HepG2 (cell line): ENCODE measurements at regions not wholly inside any gene's neighbourhood (a gene's known extent, or its start where the extent isn't known, plus 50 kb on each side); places are given as distances from the start of the nearest gene placed in this dataset.

Experiments
- CC2D1A ChIP-seq: sonication (generic); formaldehyde crosslinking; IDR thresholded peaks from 2 replicates; pipeline ENCODE4 v1.8.1; 2023; ENCODE audit warnings: mild to moderate bottlenecking, missing genetic modification reagents
- CREB1 ChIP-seq, 2 experiments: fragments of 450-650 bp in 1 of 2; IDR thresholded peaks; 2 replicates each; pipeline ENCODE4 v1.6.1; 2016 to 2017; ENCODE audit warnings: control low read depth in 1 of 2, mild to moderate bottlenecking in 1 of 2, missing compliant biosample characterization in 1 of 2, missing genetic modification characterization in 1 of 2
- CREBL2 ChIP-seq: sonication (generic); formaldehyde crosslinking; IDR thresholded peaks from 2 replicates; pipeline ENCODE4 v1.8.1; 2023; ENCODE audit warnings: missing genetic modification reagents, mild to moderate bottlenecking, borderline replicate concordance
- CTCF ChIP-seq: sonication (generic); formaldehyde crosslinking; IDR thresholded peaks from 2 replicates; pipeline ENCODE4 v1.5.0; 2020; ENCODE audit warnings: mild to moderate bottlenecking, missing genetic modification reagents, moderate library complexity
- ZNF564 ChIP-seq: sonication (generic); formaldehyde crosslinking; IDR thresholded peaks from 2 replicates; pipeline ENCODE4 v1.8.1; 2023; ENCODE audit warnings: mild to moderate bottlenecking, missing genetic modification reagents

GRCh38 chr11:91243051-91243450, 981.6 kb upstream of the FAT3 start:
- no peak for TF ChIP-seq ZNF564
- TF ChIP-seq CTCF (CRISPR knock-in tag): no peak
- no peak for TF ChIP-seq CREBL2 (CRISPR knock-in tag)
- no peak for TF ChIP-seq CC2D1A
- no peak for TF ChIP-seq CREB1 (IDR thresholded peaks at IDR 0.05)
- no peak for TF ChIP-seq CREB1 (CRISPR knock-in tag; IDR thresholded peaks at IDR 0.05)
